ENCODE measurements at regions not wholly inside any gene's neighbourhood (a gene's known extent, or its start where the extent isn't known, plus 50 kb on each side); places are given as distances from the start of the nearest gene placed in this dataset.

- H3K4me3 ChIP-seq (replicated peaks; ENCODE audit: insufficient read depth, low read length): no peak overlapping the region
- DNase-seq (ENCODE audit: low read depth in 1 of 2, low spot score in 1 of 2): no peak
Measured at GRCh38 chr16:65510241-65510640, 388.4 kb upstream of the CDH11 start.

GRCh38 chr16:65509172-65509571 is 387.3 kb upstream of the CDH11 start:
- no peak overlapping the region for H3K4me3 ChIP-seq (replicated peaks; ENCODE audit: insufficient read depth, low read length)
- DNase-seq (ENCODE audit: low read depth in 1 of 2, low spot score in 1 of 2): no peak
- TF ChIP-seq GABPA (IDR thresholded peaks at IDR 0.05; ENCODE audit: low read depth) (no peak), REST (IDR thresholded peaks at IDR 0.05; ENCODE audit: insufficient replicate concordance, low read depth) (no peak), POLR2AphosphoS5 (IDR thresholded peaks at IDR 0.05; ENCODE audit: low read depth) (no peak), CTCF (IDR thresholded peaks at IDR 0.05; ENCODE audit: insufficient read depth, low read length) (no peak), SPI1 (IDR thresholded peaks at IDR 0.05; ENCODE audit: borderline replicate concordance, low read depth) (no peak)
- no peaks in the 10 kb centered on the region for H3K27me3 ChIP-seq (ENCODE audit: insufficient read depth, poor library complexity, severe bottlenecking)
- H3K27ac ChIP-seq (replicated peaks): no peak overlapping the region

More at GRCh38 chr16:65510241-65510640, 388.4 kb upstream of the CDH11 start:
- Histone ChIP-seq H3K27me3 (ENCODE audit: insufficient read depth, poor library complexity, severe bottlenecking) (no peaks in the 10 kb centered on the region), H3K27ac (replicated peaks) (no peak overlapping the region)
- TF ChIP-seq SPI1 (IDR thresholded peaks at IDR 0.05; ENCODE audit: borderline replicate concordance, low read depth) (no peak), CTCF (IDR thresholded peaks at IDR 0.05; ENCODE audit: insufficient read depth, low read length) (no peak), GABPA (IDR thresholded peaks at IDR 0.05; ENCODE audit: low read depth) (no peak), REST (IDR thresholded peaks at IDR 0.05; ENCODE audit: insufficient replicate concordance, low read depth) (no peak), POLR2AphosphoS5 (IDR thresholded peaks at IDR 0.05; ENCODE audit: low read depth) (no peak)

GRCh38 chr16:65500919-65501318 is 379.1 kb upstream of the CDH11 start:
- no peak overlapping the region for H3K4me3 ChIP-seq (replicated peaks; ENCODE audit: insufficient read depth, low read length)
- H3K27me3 ChIP-seq (ENCODE audit: insufficient read depth, poor library complexity, severe bottlenecking): no peaks in the 10 kb centered on the region
- DNase-seq (ENCODE audit: low read depth in 1 of 2, low spot score in 1 of 2): no peak
- H3K27ac ChIP-seq (replicated peaks): no peak overlapping the region
- TF ChIP-seq GABPA (IDR thresholded peaks at IDR 0.05; ENCODE audit: low read depth) (no peak), SPI1 (IDR thresholded peaks at IDR 0.05; ENCODE audit: borderline replicate concordance, low read depth) (no peak), POLR2AphosphoS5 (IDR thresholded peaks at IDR 0.05; ENCODE audit: low read depth) (no peak), REST (IDR thresholded peaks at IDR 0.05; ENCODE audit: insufficient replicate concordance, low read depth) (no peak), CTCF (IDR thresholded peaks at IDR 0.05; ENCODE audit: insufficient read depth, low read length) (no peak)
